ENCODE measurements at regions not wholly inside any gene's neighbourhood (a gene's known extent, or its start where the extent isn't known, plus 50 kb on each side); places are given as distances from the start of the nearest gene placed in this dataset.

- no peaks in the 10 kb centered on the region for H3F3A ChIP-seq (ENCODE audit: low read depth)
- TF ChIP-seq EZH2phosphoT487 (IDR thresholded peaks at IDR 0.05; ENCODE audit: borderline replicate concordance) (no peak), CTCF (conservative IDR thresholded peaks at IDR 0.05; ENCODE audit: low read length) (no peak)
- no peaks in the 10 kb centered on the region for H3K27me3 ChIP-seq (ENCODE audit: insufficient read depth, low read length, poor library complexity, severe bottlenecking)
- H4K20me1 ChIP-seq (ENCODE audit: insufficient read depth, low read length, poor library complexity, severe bottlenecking): no peaks in the 10 kb centered on the region
- no peak overlapping the region for H3K4me2 ChIP-seq (ENCODE audit: low read depth, low read length, poor library complexity, severe bottlenecking)
- no peak overlapping the region for H2AFZ ChIP-seq (ENCODE audit: low read length)
- H3K9me3 ChIP-seq (ENCODE audit: insufficient read depth, low read depth, low read length): no peaks in the 10 kb centered on the region
- H3K36me3 ChIP-seq (ENCODE audit: insufficient read depth, low read length): no peaks in the 10 kb centered on the region
- H3K9ac ChIP-seq (ENCODE audit: low read depth, low read length, poor library complexity, severe bottlenecking): no peak overlapping the region
- no peak overlapping the region for H3K4me3 ChIP-seq (ENCODE audit: low read length, poor library complexity, severe bottlenecking)
- H3K9me2 ChIP-seq (replicated peaks; ENCODE audit: low read depth, low read length): no peaks in the 10 kb centered on the region
- no peaks in the 10 kb centered on the region for H3K4me1 ChIP-seq (ENCODE audit: insufficient read depth, low read length, poor library complexity, severe bottlenecking)
- no peaks in the 10 kb centered on the region for H3K79me2 ChIP-seq (ENCODE audit: insufficient read depth, low read length)
These were observed 900.9 kb upstream of the EPHA5 start for GRCh38 chr4:66571145-66571695.

- no peak overlapping the region for H3K4me3 ChIP-seq (ENCODE audit: low read length, poor library complexity, severe bottlenecking)
- no peaks in the 10 kb centered on the region for H3K79me2 ChIP-seq (ENCODE audit: insufficient read depth, low read length)
- no peaks in the 10 kb centered on the region for H3K36me3 ChIP-seq (ENCODE audit: insufficient read depth, low read length)
- TF ChIP-seq CTCF (conservative IDR thresholded peaks at IDR 0.05; ENCODE audit: low read length) (no peak), EZH2phosphoT487 (IDR thresholded peaks at IDR 0.05; ENCODE audit: borderline replicate concordance) (no peak)
- H3K4me2 ChIP-seq (ENCODE audit: low read depth, low read length, poor library complexity, severe bottlenecking): no peak overlapping the region
- peaks cover 5% of the 10 kb centered on the region for H3K4me1 ChIP-seq (ENCODE audit: insufficient read depth, low read length, poor library complexity, severe bottlenecking)
- no peaks in the 10 kb centered on the region for H3K9me3 ChIP-seq (ENCODE audit: insufficient read depth, low read depth, low read length)
- H2AFZ ChIP-seq (ENCODE audit: low read length): no peak overlapping the region
- H3K9ac ChIP-seq (ENCODE audit: low read depth, low read length, poor library complexity, severe bottlenecking): no peak overlapping the region
- no peaks in the 10 kb centered on the region for H4K20me1 ChIP-seq (ENCODE audit: insufficient read depth, low read length, poor library complexity, severe bottlenecking)
- no peaks in the 10 kb centered on the region for H3F3A ChIP-seq (ENCODE audit: low read depth)
- no peaks in the 10 kb centered on the region for H3K9me2 ChIP-seq (replicated peaks; ENCODE audit: low read depth, low read length)
- no peaks in the 10 kb centered on the region for H3K27me3 ChIP-seq (ENCODE audit: insufficient read depth, low read length, poor library complexity, severe bottlenecking)
These were observed 898.9 kb upstream of the EPHA5 start for GRCh38 chr4:66569228-66569627.

- Histone ChIP-seq H3K27me3 (ENCODE audit: insufficient read depth, low read length, poor library complexity, severe bottlenecking) (no peaks in the 10 kb centered on the region), H3K9me2 (replicated peaks; ENCODE audit: low read depth, low read length) (no peaks in the 10 kb centered on the region), H2AFZ (ENCODE audit: low read length) (no peak overlapping the region), H3K36me3 (ENCODE audit: insufficient read depth, low read length) (no peaks in the 10 kb centered on the region), H3K4me1 (ENCODE audit: insufficient read depth, low read length, poor library complexity, severe bottlenecking) (peaks cover 5% of the 10 kb centered on the region), H3K79me2 (ENCODE audit: insufficient read depth, low read length) (no peaks in the 10 kb centered on the region), H3F3A (ENCODE audit: low read depth) (no peaks in the 10 kb centered on the region), H3K9ac (ENCODE audit: low read depth, low read length, poor library complexity, severe bottlenecking) (no peak overlapping the region), H3K4me2 (ENCODE audit: low read depth, low read length, poor library complexity, severe bottlenecking) (no peak overlapping the region), H4K20me1 (ENCODE audit: insufficient read depth, low read length, poor library complexity, severe bottlenecking) (no peaks in the 10 kb centered on the region), H3K4me3 (ENCODE audit: low read length, poor library complexity, severe bottlenecking) (no peak overlapping the region), H3K9me3 (ENCODE audit: insufficient read depth, low read depth, low read length) (no peaks in the 10 kb centered on the region)
- TF ChIP-seq CTCF (conservative IDR thresholded peaks at IDR 0.05; ENCODE audit: low read length) (no peak), EZH2phosphoT487 (IDR thresholded peaks at IDR 0.05; ENCODE audit: borderline replicate concordance) (no peak)
These were observed 898.1 kb upstream of the EPHA5 start for GRCh38 chr4:66568431-66568830.
